Ectodermal cell (in vitro differentiated cells): ENCODE measurements at regions not wholly inside any gene's neighbourhood (a gene's known extent, or its start where the extent isn't known, plus 50 kb on each side); places are given as distances from the start of the nearest gene placed in this dataset.

Experiments used
- H3K27ac ChIP-seq: 2 replicates; pipeline ENCODE4 v1.7.0; 2013; ENCODE audit warnings: mild to moderate bottlenecking, low read depth, low read length; ENCODE audit not compliant: insufficient read depth, poor library complexity, severe bottlenecking
- H3K27me3 ChIP-seq: 2 replicates; pipeline ENCODE4 v1.7.0; 2013; ENCODE audit warnings: mild to moderate bottlenecking, low read length; ENCODE audit not compliant: insufficient read depth, control insufficient read depth, poor library complexity, severe bottlenecking
- H3K36me3 ChIP-seq: one replicate; pipeline ENCODE4 v1.7.0; 2013; ENCODE audit warnings: low read length; ENCODE audit not compliant: control insufficient read depth, insufficient read depth
- H3K4me1 ChIP-seq: one replicate; pipeline ENCODE4 v1.7.0; 2013; ENCODE audit warnings: low read length; ENCODE audit not compliant: control insufficient read depth, insufficient read depth
- H3K4me3 ChIP-seq: 2 replicates; pipeline ENCODE4 v1.7.0; 2013; ENCODE audit warnings: low read depth, low read length, control low read depth; ENCODE audit not compliant: insufficient read depth
- H3K9me3 ChIP-seq: 2 replicates; pipeline ENCODE4 v1.7.0; 2013; ENCODE audit warnings: mild to moderate bottlenecking, low read length, moderate library complexity; ENCODE audit not compliant: control insufficient read depth
- WGBS, 2 experiments: methylation state at CpG; one replicate each; pipeline ENCODE4 v1.1.7; 2013; ENCODE audit warnings: missing lambda C conversion rate in 2 of 2; 5-methylcytosine and 5-hydroxymethylcytosine counted together

DNA sequence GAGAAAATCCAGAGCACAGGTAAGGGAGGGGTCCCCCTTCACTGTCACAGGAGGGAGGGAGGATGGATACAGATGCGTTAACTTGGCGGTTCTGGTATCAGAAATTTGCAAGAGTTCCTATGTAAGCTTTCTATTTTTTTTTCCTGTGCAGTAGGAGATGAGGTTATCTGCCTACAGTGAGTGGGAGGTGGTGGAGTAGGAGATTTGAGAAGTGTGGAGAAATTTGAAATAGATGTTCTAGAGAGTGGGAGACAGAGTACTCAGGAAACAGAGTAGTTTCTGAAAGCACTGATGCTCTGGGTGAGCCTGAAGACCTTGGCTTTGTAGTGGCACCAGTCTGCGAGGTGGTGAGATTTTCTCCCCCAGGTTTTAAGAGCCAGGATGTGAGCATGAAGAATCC lies 271.4 kb downstream of the MSX2 start:
- WGBS, 2 experiments = 91% methylated on average over 3 of the region's 3 CpGs

DNA sequence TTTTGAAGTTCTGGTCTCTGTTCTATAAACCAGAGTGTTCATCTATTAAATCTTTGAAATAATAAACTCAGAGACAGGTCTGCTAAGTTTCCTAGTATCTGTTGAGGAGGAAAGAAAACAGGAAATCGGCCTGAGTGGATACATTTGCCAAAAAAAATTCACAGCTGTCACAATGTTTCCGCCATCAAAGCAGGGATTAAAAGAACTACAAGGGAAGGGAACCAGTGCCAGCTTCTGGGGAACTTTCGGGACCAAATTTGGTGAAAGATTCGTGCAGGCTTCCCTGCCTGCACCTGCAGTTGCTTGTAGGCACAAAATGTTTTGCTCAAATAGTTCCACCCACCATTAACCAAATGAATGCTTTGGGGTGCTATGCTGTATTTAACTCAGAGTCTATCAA lies 267.5 kb downstream of the MSX2 start:
- whole genome bisulfite sequencing, 2 experiments = 88% methylated on average over 4 of the region's 4 CpGs
- H3K4me3 ChIP-seq = no peak overlapping the region

More for the DNA sequence above, 271.4 kb downstream of the MSX2 start:
- Histone ChIP-seq H3K9me3 (no peaks in the 10 kb centered on the region), H3K27ac (no peak overlapping the region), H3K4me1 (no peaks in the 10 kb centered on the region), H3K27me3 (no peaks in the 10 kb centered on the region), H3K36me3 (no peaks in the 10 kb centered on the region), H3K4me3 (no peak overlapping the region)

DNA sequence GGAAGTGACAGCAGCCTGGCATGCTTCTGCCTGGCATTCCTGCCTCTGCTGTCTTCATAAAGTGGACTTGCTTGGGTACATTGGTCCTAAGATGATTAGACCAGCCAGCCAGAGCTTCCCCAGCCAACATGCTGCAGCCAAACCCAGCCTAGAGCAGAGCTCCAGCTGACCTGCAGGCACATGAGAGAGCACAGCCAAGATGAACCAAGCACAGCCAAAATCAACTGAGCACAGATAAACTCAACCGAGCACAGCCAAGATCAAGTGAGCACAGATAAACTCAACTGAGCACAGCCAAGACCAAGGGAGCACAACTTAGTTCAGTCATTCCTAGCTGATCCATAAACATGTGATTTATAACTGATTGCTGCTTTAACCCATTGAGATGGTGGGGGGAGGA lies 266.5 kb downstream of the MSX2 start:
- Histone ChIP-seq H3K9me3 (no peaks in the 10 kb centered on the region), H3K4me1 (no peaks in the 10 kb centered on the region), H3K27me3 (no peaks in the 10 kb centered on the region), H3K36me3 (no peaks in the 10 kb centered on the region), H3K27ac (no peak overlapping the region), H3K4me3 (no peak overlapping the region)
- 92 to 96% methylated on average over 1 of the region's 1 CpG for WGBS, 2 experiments

More for the DNA sequence above, 267.5 kb downstream of the MSX2 start:
- Histone ChIP-seq H3K9me3 (no peaks in the 10 kb centered on the region), H3K36me3 (no peaks in the 10 kb centered on the region), H3K4me1 (no peaks in the 10 kb centered on the region), H3K27ac (no peak overlapping the region), H3K27me3 (no peaks in the 10 kb centered on the region)

DNA sequence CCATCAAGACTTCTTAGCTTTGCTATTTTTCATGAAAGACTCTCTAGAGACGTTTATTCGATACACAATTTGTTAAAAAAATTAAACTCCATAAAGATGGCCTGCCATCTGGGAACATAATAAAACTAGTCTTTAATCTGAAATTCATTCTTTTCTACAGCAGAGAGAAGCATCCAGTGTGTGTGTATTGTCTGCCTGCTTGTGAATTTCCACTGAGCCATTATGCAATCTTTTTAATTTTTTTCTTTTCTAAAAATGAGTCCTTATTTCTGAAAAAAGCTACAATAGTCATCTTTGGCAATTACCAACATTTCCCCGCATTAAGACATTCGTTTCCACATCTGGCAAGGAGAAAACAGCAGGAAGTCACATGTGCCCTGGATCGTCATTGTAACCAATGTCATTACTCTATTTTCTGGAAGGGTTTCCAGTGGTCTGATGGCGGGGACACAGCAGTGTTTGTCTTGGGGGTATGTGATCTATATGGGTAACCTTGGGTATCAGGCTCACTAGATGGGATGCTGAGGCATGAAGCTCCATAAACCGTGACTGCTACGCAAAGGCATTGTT lies 263.1 kb downstream of the MSX2 start:
- Histone ChIP-seq H3K36me3 (no peaks in the 10 kb centered on the region), H3K9me3 (no peaks in the 10 kb centered on the region), H3K4me1 (no peaks in the 10 kb centered on the region), H3K4me3 (no peak overlapping the region), H3K27me3 (no peaks in the 10 kb centered on the region), H3K27ac (no peak overlapping the region)
- WGBS, 2 experiments = 92 to 95% methylated on average over 6 to 8 of the region's 8 CpGs

GRCh38 chr5:174984863-174985262 lies 260.5 kb downstream of the MSX2 start:
- no peak overlapping the region for H3K4me3 ChIP-seq
- WGBS, 2 experiments = 93 to 97% methylated on average over 5 of the region's 5 CpGs
- no peaks in the 10 kb centered on the region for H3K36me3 ChIP-seq
- no peaks in the 10 kb centered on the region for H3K9me3 ChIP-seq
- no peaks in the 10 kb centered on the region for H3K4me1 ChIP-seq
- H3K27me3 ChIP-seq = no peaks in the 10 kb centered on the region
- H3K27ac ChIP-seq = no peak overlapping the region

GRCh38 chr5:174982485-174982884 lies 258.1 kb downstream of the MSX2 start:
- Histone ChIP-seq H3K9me3 (no peaks in the 10 kb centered on the region), H3K4me3 (no peak overlapping the region), H3K27me3 (no peaks in the 10 kb centered on the region), H3K4me1 (no peaks in the 10 kb centered on the region), H3K27ac (no peak overlapping the region), H3K36me3 (no peaks in the 10 kb centered on the region)
- 83 to 84% methylated on average over 2 of the region's 2 CpGs for WGBS, 2 experiments

GRCh38 chr5:174981416-174981815 lies 257.0 kb downstream of the MSX2 start:
- WGBS, 2 experiments = 90 to 91% methylated on average over 6 of the region's 6 CpGs
- no peak overlapping the region for H3K27ac ChIP-seq
- no peaks in the 10 kb centered on the region for H3K27me3 ChIP-seq
- H3K4me3 ChIP-seq = no peak overlapping the region
- H3K9me3 ChIP-seq = no peaks in the 10 kb centered on the region
- H3K4me1 ChIP-seq = no peaks in the 10 kb centered on the region
- no peaks in the 10 kb centered on the region for H3K36me3 ChIP-seq

- H3K9me3 ChIP-seq = no peaks in the 10 kb centered on the region
- no peak overlapping the region for H3K4me3 ChIP-seq
- no peaks in the 10 kb centered on the region for H3K36me3 ChIP-seq
- 80 to 85% methylated on average over 1 to 2 of the region's 2 CpGs for WGBS, 2 experiments
- H3K27me3 ChIP-seq = no peaks in the 10 kb centered on the region
- no peaks in the 10 kb centered on the region for H3K4me1 ChIP-seq
- no peak overlapping the region for H3K27ac ChIP-seq
These were observed 256.6 kb downstream of the MSX2 start for GRCh38 chr5:174980952-174981351.

- Histone ChIP-seq H3K27ac (no peak overlapping the region), H3K4me1 (no peaks in the 10 kb centered on the region), H3K4me3 (no peak overlapping the region), H3K27me3 (no peaks in the 10 kb centered on the region), H3K36me3 (no peaks in the 10 kb centered on the region), H3K9me3 (no peaks in the 10 kb centered on the region)
- WGBS, 2 experiments = 74% methylated on average over 2 of the region's 2 CpGs
These were observed 247.9 kb downstream of the MSX2 start for GRCh38 chr5:174972291-174972690.

DNA sequence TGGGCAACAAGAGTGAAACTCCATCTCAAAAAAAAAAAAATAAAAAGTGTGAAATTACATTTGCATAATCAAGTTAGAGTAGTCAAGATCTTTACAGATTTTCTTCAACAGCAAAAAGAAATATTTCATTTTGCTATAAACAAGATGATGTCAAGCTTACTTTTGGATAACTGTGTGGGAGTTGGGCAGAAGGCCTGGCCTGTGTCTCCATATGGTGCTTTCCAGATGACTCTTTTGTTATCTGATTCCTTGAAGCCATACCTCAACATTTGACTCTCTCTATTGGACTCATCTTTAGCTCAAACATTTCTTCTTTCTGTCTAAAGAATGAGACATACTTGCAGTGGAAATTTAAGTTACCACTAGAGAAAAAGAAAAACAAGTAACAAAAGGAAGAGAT lies 246.8 kb downstream of the MSX2 start:
- no peaks in the 10 kb centered on the region for H3K9me3 ChIP-seq
- no peaks in the 10 kb centered on the region for H3K27me3 ChIP-seq
- H3K27ac ChIP-seq = no peak overlapping the region
- H3K4me3 ChIP-seq = no peak overlapping the region
- no peaks in the 10 kb centered on the region for H3K4me1 ChIP-seq
- H3K36me3 ChIP-seq = no peaks in the 10 kb centered on the region

GRCh38 chr5:174970502-174970901 lies 246.1 kb downstream of the MSX2 start:
- Histone ChIP-seq H3K27ac (no peak overlapping the region), H3K36me3 (no peaks in the 10 kb centered on the region), H3K9me3 (peaks cover under 1% of the 10 kb centered on the region), H3K4me1 (no peaks in the 10 kb centered on the region), H3K4me3 (no peak overlapping the region), H3K27me3 (no peaks in the 10 kb centered on the region)
- 93 to 95% methylated on average over 4 of the region's 4 CpGs for WGBS, 2 experiments
